ENCODE measurements at regions not wholly inside any gene's neighbourhood (a gene's known extent, or its start where the extent isn't known, plus 50 kb on each side); places are given as distances from the start of the nearest gene placed in this dataset.

GRCh38 chr12:83388551-83388950 lies 701.8 kb downstream of the TMTC2 start:
- Histone ChIP-seq H2AFZ (ENCODE audit: low read depth, low read length) (no peak overlapping the region), H3K9ac (ENCODE audit: low read length) (no peak overlapping the region), H3K27me3 (ENCODE audit: insufficient read depth, low read length) (no peaks in the 10 kb centered on the region), H4K20me1 (ENCODE audit: insufficient read depth, low read length) (no peaks in the 10 kb centered on the region), H3K79me2 (ENCODE audit: insufficient read depth, low read length) (no peaks in the 10 kb centered on the region), H3K27ac (ENCODE audit: low read depth, low read length) (no peak overlapping the region), H3K4me2 (ENCODE audit: low read length) (no peak overlapping the region), H3K4me3 (ENCODE audit: insufficient read depth, low read depth, low read length) (no peak overlapping the region), H3K36me3 (ENCODE audit: insufficient read depth, low read length) (no peaks in the 10 kb centered on the region), H3K9me3 (ENCODE audit: insufficient read depth, low read depth, low read length) (no peaks in the 10 kb centered on the region), H3K4me1 (ENCODE audit: insufficient read depth, low read length) (no peaks in the 10 kb centered on the region)
- Mint-ChIP-seq H3K4me1 (ENCODE audit: low read depth, unreplicated experiment) (no peaks in the 10 kb centered on the region), H3K27me3 (ENCODE audit: low read depth, unreplicated experiment) (no peaks in the 10 kb centered on the region), H3K27ac (ENCODE audit: unreplicated experiment) (no peak overlapping the region), H3K4me3 (ENCODE audit: unreplicated experiment) (no peak overlapping the region), H3K36me3 (ENCODE audit: low read depth, unreplicated experiment) (no peaks in the 10 kb centered on the region), H3K9me3 (ENCODE audit: unreplicated experiment) (no peaks in the 10 kb centered on the region)
- TF ChIP-seq EZH2 (IDR thresholded peaks at IDR 0.05; ENCODE audit: insufficient read depth, low read length), result no peak
- no peak for TF ChIP-seq CTCF (IDR thresholded peaks at IDR 0.05; ENCODE audit: insufficient read depth, low read depth, low read length)
- DNase-seq (ENCODE audit: low read depth), result no peak
- FAIRE-seq, result no peak

GRCh38 chr12:83386527-83387264 lies 700.0 kb downstream of the TMTC2 start:
- no peak for DNase-seq (ENCODE audit: low read depth)
- Mint-ChIP-seq H3K4me1 (ENCODE audit: low read depth, unreplicated experiment) (no peaks in the 10 kb centered on the region), H3K27me3 (ENCODE audit: low read depth, unreplicated experiment) (no peaks in the 10 kb centered on the region), H3K27ac (ENCODE audit: unreplicated experiment) (no peak overlapping the region), H3K36me3 (ENCODE audit: low read depth, unreplicated experiment) (no peaks in the 10 kb centered on the region), H3K4me3 (ENCODE audit: unreplicated experiment) (no peak overlapping the region), H3K9me3 (ENCODE audit: unreplicated experiment) (peaks cover 3% of the 10 kb centered on the region)
- no peaks in the 10 kb centered on the region for H3K79me2 ChIP-seq (ENCODE audit: insufficient read depth, low read length)
- no peak for FAIRE-seq
- no peaks in the 10 kb centered on the region for H3K27me3 ChIP-seq (ENCODE audit: insufficient read depth, low read length)
- no peaks in the 10 kb centered on the region for H3K4me1 ChIP-seq (ENCODE audit: insufficient read depth, low read length)
- no peak overlapping the region for H2AFZ ChIP-seq (ENCODE audit: low read depth, low read length)
- H4K20me1 ChIP-seq (ENCODE audit: insufficient read depth, low read length), result no peaks in the 10 kb centered on the region
- no peaks in the 10 kb centered on the region for H3K9me3 ChIP-seq (ENCODE audit: insufficient read depth, low read depth, low read length)
- H3K9ac ChIP-seq (ENCODE audit: low read length), result no peak overlapping the region
- no peaks in the 10 kb centered on the region for H3K36me3 ChIP-seq (ENCODE audit: insufficient read depth, low read length)
- H3K4me3 ChIP-seq (ENCODE audit: insufficient read depth, low read depth, low read length), result no peak overlapping the region
- no peak overlapping the region for H3K4me2 ChIP-seq (ENCODE audit: low read length)
- H3K27ac ChIP-seq (ENCODE audit: low read depth, low read length), result no peak overlapping the region
- TF ChIP-seq EZH2 (IDR thresholded peaks at IDR 0.05; ENCODE audit: insufficient read depth, low read length) (no peak), CTCF (IDR thresholded peaks at IDR 0.05; ENCODE audit: insufficient read depth, low read depth, low read length) (no peak)

GRCh38 chr12:83378186-83378727 lies 691.6 kb downstream of the TMTC2 start:
- Histone ChIP-seq H3K9me3 (ENCODE audit: insufficient read depth, low read depth, low read length) (no peaks in the 10 kb centered on the region), H3K9ac (ENCODE audit: low read length) (no peak overlapping the region), H3K79me2 (ENCODE audit: insufficient read depth, low read length) (no peaks in the 10 kb centered on the region), H3K27ac (ENCODE audit: low read depth, low read length) (no peak overlapping the region), H3K4me1 (ENCODE audit: insufficient read depth, low read length) (no peaks in the 10 kb centered on the region), H3K36me3 (ENCODE audit: insufficient read depth, low read length) (no peaks in the 10 kb centered on the region), H2AFZ (ENCODE audit: low read depth, low read length) (no peak overlapping the region), H3K4me2 (ENCODE audit: low read length) (no peak overlapping the region), H4K20me1 (ENCODE audit: insufficient read depth, low read length) (no peaks in the 10 kb centered on the region), H3K4me3 (ENCODE audit: insufficient read depth, low read depth, low read length) (no peak overlapping the region), H3K27me3 (ENCODE audit: insufficient read depth, low read length) (no peaks in the 10 kb centered on the region)
- H3K36me3 Mint-ChIP-seq (ENCODE audit: low read depth, unreplicated experiment), result no peaks in the 10 kb centered on the region
- TF ChIP-seq EZH2 (IDR thresholded peaks at IDR 0.05; ENCODE audit: insufficient read depth, low read length), result no peak
- TF ChIP-seq CTCF (IDR thresholded peaks at IDR 0.05; ENCODE audit: insufficient read depth, low read depth, low read length), result no peak
- no peak overlapping the region for H3K4me3 Mint-ChIP-seq (ENCODE audit: unreplicated experiment)
- H3K4me1 Mint-ChIP-seq (ENCODE audit: low read depth, unreplicated experiment), result peaks cover 9% of the 10 kb centered on the region
- H3K27me3 Mint-ChIP-seq (ENCODE audit: low read depth, unreplicated experiment), result no peaks in the 10 kb centered on the region
- H3K9me3 Mint-ChIP-seq (ENCODE audit: unreplicated experiment), result peaks cover 5% of the 10 kb centered on the region
- no peak overlapping the region for H3K27ac Mint-ChIP-seq (ENCODE audit: unreplicated experiment)
- FAIRE-seq (no peak), DNase-seq (ENCODE audit: low read depth) (no peak)

Data from astrocyte (in vitro differentiated cells and primary cell).